Astrocyte of the spinal cord (primary cell): ENCODE measurements at regions not wholly inside any gene's neighbourhood (a gene's known extent, or its start where the extent isn't known, plus 50 kb on each side); places are given as distances from the start of the nearest gene placed in this dataset.

Source experiments
- DNase-seq: peaks from one replicate; pipeline ENCODE4 v3.0.0; 2011; ENCODE audit warnings: low read depth, low spot score
- H3K4me3 ChIP-seq: 2 replicates; pipeline ENCODE4 v1.5.1; 2011; ENCODE audit warnings: low read depth, mild to moderate bottlenecking, low read length, moderate library complexity
- CTCF ChIP-seq: IDR thresholded peaks from 2 replicates; pipeline ENCODE4 v1.5.1; 2012; ENCODE audit warnings: low read depth, mild to moderate bottlenecking, low read length, inconsistent platforms
- in situ Hi-C: cut with HindIII; loops from 2 replicates; pipeline ENCODE4 v1.10.0; 2017; ENCODE audit warnings: low sequenced_read_pairs

- no peak for DNase-seq
- no peak for TF ChIP-seq CTCF
- H3K4me3 ChIP-seq: no peak overlapping the region
- in situ Hi-C loops: no loop called here
These were observed 200.2 kb upstream of the SLITRK1 start for GRCh38 chr13:84082462-84082861.

GRCh38 chr13:84080748-84081530 is 198.7 kb upstream of the SLITRK1 start:
- TF ChIP-seq CTCF: no peak
- in situ Hi-C loops: no loop called here
- DNase-seq: no peak
- no peak overlapping the region for H3K4me3 ChIP-seq

DNA sequence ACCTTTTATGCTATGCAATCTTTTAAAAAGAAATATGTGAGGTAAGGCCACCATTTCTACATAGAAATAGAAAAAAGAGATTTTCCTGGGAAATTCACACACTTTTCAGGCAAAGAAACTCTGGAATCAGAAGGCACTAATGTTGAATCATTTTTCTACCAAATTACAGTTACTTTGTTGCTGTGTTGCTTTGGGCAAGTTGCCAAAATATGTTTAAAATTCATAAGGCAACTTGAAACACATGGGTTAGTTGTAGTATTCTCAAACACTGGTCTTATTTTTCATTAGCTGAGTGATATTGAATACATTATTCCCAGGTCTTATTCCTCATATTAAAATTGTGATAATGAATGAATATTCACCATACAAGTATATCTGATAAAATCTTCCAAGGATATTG is 195.0 kb upstream of the SLITRK1 start:
- no peak overlapping the region for H3K4me3 ChIP-seq
- TF ChIP-seq CTCF: no peak
- no peak for DNase-seq
- in situ Hi-C loops: no loop called here

DNA sequence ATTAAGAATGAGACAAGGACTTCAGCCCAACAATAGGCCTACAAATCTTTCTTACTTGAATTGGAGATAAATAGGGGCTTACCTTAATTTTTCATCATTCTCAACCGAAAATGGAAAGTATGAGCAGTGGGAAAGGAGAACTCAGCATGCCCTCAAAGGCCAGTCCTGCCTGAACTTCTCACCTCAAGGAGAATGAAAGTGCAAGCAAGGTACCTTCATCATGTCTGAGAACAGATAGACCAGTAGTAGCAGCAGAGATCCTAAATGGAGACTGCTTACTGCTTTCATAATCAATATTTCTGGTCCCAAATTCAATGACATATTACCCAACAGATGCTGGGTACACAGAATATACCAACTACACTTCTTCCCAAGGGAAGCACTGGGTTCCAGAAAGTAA is 194.0 kb upstream of the SLITRK1 start:
- H3K4me3 ChIP-seq: no peak overlapping the region
- no peak for DNase-seq
- in situ Hi-C loops: no loop called here
- no peak for TF ChIP-seq CTCF

DNA sequence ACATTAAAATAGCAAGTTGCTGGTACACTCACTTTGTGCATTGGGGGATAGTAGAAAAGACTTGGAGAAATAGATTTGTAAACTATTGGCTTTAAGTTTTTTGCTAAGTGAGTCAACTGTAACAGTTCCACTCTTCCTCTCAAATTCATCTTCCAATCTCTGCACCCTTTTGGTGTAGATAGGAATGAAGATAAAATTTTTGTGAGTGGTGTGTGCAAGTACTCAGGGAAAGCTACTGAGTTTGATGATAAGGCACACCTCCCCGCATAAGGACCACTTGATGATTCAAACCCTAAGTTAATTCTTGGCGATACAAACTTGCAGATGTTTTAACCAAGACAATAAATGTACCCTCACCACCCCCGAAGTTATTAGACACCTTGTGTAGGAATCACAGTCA is 168.3 kb upstream of the SLITRK1 start:
- H3K4me3 ChIP-seq: no peak overlapping the region
- in situ Hi-C loops: no loop called here
- DNase-seq: no peak
- TF ChIP-seq CTCF: no peak

GRCh38 chr13:84049443-84050219 is 167.4 kb upstream of the SLITRK1 start:
- TF ChIP-seq CTCF: no peak
- in situ Hi-C loops: no loop called here
- H3K4me3 ChIP-seq: no peak overlapping the region
- DNase-seq: no peak
